H9 (cell line): ENCODE measurements at regions not wholly inside any gene's neighbourhood (a gene's known extent, or its start where the extent isn't known, plus 50 kb on each side); places are given as distances from the start of the nearest gene placed in this dataset.

Source experiments
- DNase-seq: peaks from one replicate; pipeline ENCODE4 v3.0.0-alpha.2; 2017
- H2AFZ ChIP-seq: one replicate; pipeline ENCODE4 v1.6.1; 2013; ENCODE audit warnings: mild to moderate bottlenecking, low read length, control low read depth, moderate library complexity
- H2AK5ac ChIP-seq: 2 replicates; pipeline ENCODE4 v1.6.1; 2013; ENCODE audit warnings: low read length, control low read depth, mixed read lengths; ENCODE audit not compliant: insufficient read length
- H2BK120ac ChIP-seq: one replicate; pipeline ENCODE4 v1.6.1; 2013; ENCODE audit warnings: low read depth, mild to moderate bottlenecking, low read length, control low read depth, inconsistent platforms; ENCODE audit not compliant: poor library complexity, severe bottlenecking
- H2BK12ac ChIP-seq: 2 replicates; pipeline ENCODE4 v1.6.1; 2013; ENCODE audit warnings: low read length, control low read depth, mixed read lengths, low read depth; ENCODE audit not compliant: insufficient read length
- H2BK15ac ChIP-seq: 2 replicates; pipeline ENCODE4 v1.6.1; 2013; ENCODE audit warnings: low read depth, low read length, control low read depth
- H2BK20ac ChIP-seq: one replicate; pipeline ENCODE4 v1.6.1; 2013; ENCODE audit warnings: low read depth, mild to moderate bottlenecking, low read length, control low read depth, inconsistent platforms; ENCODE audit not compliant: poor library complexity, severe bottlenecking
- H2BK5ac ChIP-seq: 2 replicates; pipeline ENCODE4 v1.6.1; 2013; ENCODE audit warnings: low read length, control low read depth, mixed read lengths; ENCODE audit not compliant: insufficient read length
- H3K14ac ChIP-seq: 2 replicates; pipeline ENCODE4 v1.6.1; 2013; ENCODE audit warnings: low read length, control low read depth; ENCODE audit not compliant: insufficient read depth
- H3K18ac ChIP-seq: 2 replicates; pipeline ENCODE4 v1.6.1; 2013; ENCODE audit warnings: low read depth, mild to moderate bottlenecking, mixed read lengths, low read length, control low read depth; ENCODE audit not compliant: insufficient read length
- H3K23ac ChIP-seq: 2 replicates; pipeline ENCODE4 v1.6.1; 2013; ENCODE audit warnings: low read length, control low read depth, mixed read lengths, low read depth; ENCODE audit not compliant: insufficient read length
- H3K23me2 ChIP-seq: 2 replicates; pipeline ENCODE4 v1.6.1; 2013; ENCODE audit warnings: low read depth, mild to moderate bottlenecking, mixed read lengths, low read length, control low read depth; ENCODE audit not compliant: insufficient read length, poor library complexity, severe bottlenecking
- H3K27ac ChIP-seq: 2 replicates; pipeline ENCODE4 v1.5.1; 2013; ENCODE audit warnings: low read length, control low read depth, mixed read lengths, low read depth; ENCODE audit not compliant: insufficient read length
- H3K27me3 ChIP-seq: 2 replicates; pipeline ENCODE4 v1.6.1; 2013; ENCODE audit warnings: low read length, control low read depth, inconsistent platforms; ENCODE audit not compliant: insufficient read depth
- H3K4ac ChIP-seq: 2 replicates; pipeline ENCODE4 v1.6.1; 2013; ENCODE audit warnings: low read depth, mild to moderate bottlenecking, control low read depth, inconsistent platforms, low read length, moderate library complexity
- H3K4me1 ChIP-seq: 2 replicates; pipeline ENCODE4 v1.6.1; 2013; ENCODE audit warnings: low read length, control low read depth, inconsistent platforms; ENCODE audit not compliant: insufficient read depth
- H3K4me2 ChIP-seq: 2 replicates; pipeline ENCODE4 v1.6.1; 2013; ENCODE audit warnings: low read length, control low read depth, mixed read lengths; ENCODE audit not compliant: insufficient read length, insufficient read depth
- H3K56ac ChIP-seq: 2 replicates; pipeline ENCODE4 v1.6.1; 2013; ENCODE audit warnings: low read depth, mild to moderate bottlenecking, mixed read lengths, low read length, control low read depth; ENCODE audit not compliant: insufficient read length
- H3K79me1 ChIP-seq: 2 replicates; pipeline ENCODE4 v1.6.1; 2013; ENCODE audit warnings: low read depth, mild to moderate bottlenecking, moderate library complexity, low read length, control low read depth, inconsistent platforms; ENCODE audit not compliant: insufficient read depth, poor library complexity, severe bottlenecking
- H3K79me2 ChIP-seq: 2 replicates; pipeline ENCODE4 v1.6.1; 2013; ENCODE audit warnings: low read length, control low read depth, inconsistent platforms; ENCODE audit not compliant: insufficient read depth
- H3K9ac ChIP-seq: 2 replicates; pipeline ENCODE4 v1.6.1; 2013; ENCODE audit warnings: low read length, control low read depth, mixed read lengths; ENCODE audit not compliant: insufficient read length; ENCODE audit errors: extremely low read depth
- H3K9me3 ChIP-seq: one replicate; pipeline ENCODE4 v1.6.1; 2013; ENCODE audit warnings: low read depth, low read length, inconsistent platforms; ENCODE audit not compliant: control insufficient read depth
- H3T11ph ChIP-seq: one replicate; pipeline ENCODE4 v1.6.1; 2013; ENCODE audit warnings: mild to moderate bottlenecking, low read length, control low read depth, inconsistent platforms
- H4K20me1 ChIP-seq: one replicate; pipeline ENCODE4 v1.6.1; 2013; ENCODE audit not compliant: control insufficient read depth, insufficient read length, insufficient read depth
- H4K5ac ChIP-seq: 2 replicates; pipeline ENCODE4 v1.6.1; 2013; ENCODE audit warnings: low read depth, mild to moderate bottlenecking, mixed read lengths, low read length, control low read depth; ENCODE audit not compliant: insufficient read length
- H4K8ac ChIP-seq: replicated peaks from 2 replicates; pipeline ENCODE4 v1.6.1; 2013; ENCODE audit warnings: low read length, control low read depth, mixed read lengths, low read depth; ENCODE audit not compliant: insufficient read length
- H4K91ac ChIP-seq: 2 replicates; pipeline ENCODE4 v1.6.1; 2013; ENCODE audit warnings: low read depth, mild to moderate bottlenecking, moderate library complexity, mixed read lengths, low read length, control low read depth; ENCODE audit not compliant: insufficient read length
- H3K27ac Mint-ChIP-seq, 3 experiments: 2 replicates in 2 of 3; 3 replicates in 1 of 3; pipeline ENCODE4 v1.8.0; 2020 to 2021; ENCODE audit warnings: mixed read lengths in 3 of 3, mild to moderate bottlenecking in 1 of 3, moderate library complexity in 1 of 3
- H3K27me3 Mint-ChIP-seq: 2 replicates; pipeline ENCODE4 v1.8.0; 2021; ENCODE audit warnings: low read depth, mild to moderate bottlenecking, moderate library complexity, mixed read lengths
- H3K36me3 Mint-ChIP-seq, 3 experiments: 2 replicates in 2 of 3; 3 replicates in 1 of 3; pipeline ENCODE4 v1.8.0; 2020 to 2021; ENCODE audit warnings: low read depth in 3 of 3, mixed read lengths in 3 of 3; ENCODE audit not compliant: insufficient read depth in 1 of 3
- H3K4me1 Mint-ChIP-seq, 2 experiments: 2 replicates each; pipeline ENCODE4 v1.8.0; 2020; ENCODE audit warnings: mixed read lengths in 2 of 2
- H3K4me3 Mint-ChIP-seq, 2 experiments: 2 replicates in 1 of 2; 3 replicates in 1 of 2; pipeline ENCODE4 v1.8.0; 2020 to 2021; ENCODE audit warnings: mild to moderate bottlenecking in 2 of 2, mixed read lengths in 2 of 2, moderate library complexity in 1 of 2
- H3K9me3 Mint-ChIP-seq, 2 experiments: 2 replicates in 1 of 2; 3 replicates in 1 of 2; pipeline ENCODE4 v1.8.0; 2020; ENCODE audit warnings: mild to moderate bottlenecking in 2 of 2, mixed read lengths in 2 of 2, moderate library complexity in 1 of 2
- WGBS: extraction: QIAGEN DNeasy Blood & Tissue Kit; methylation state at CpG from one replicate; pipeline ENCODE4 v1.1.7; 2013; ENCODE audit warnings: missing lambda C conversion rate, low lambda C conversion rate, mixed read lengths; ENCODE audit not compliant: insufficient read length; ENCODE audit errors: extremely low coverage; 5-methylcytosine and 5-hydroxymethylcytosine counted together
- TF ChIP-seq, protein P1 (sequence below): fragments of 200-600 bp; sonication (generic); conservative IDR thresholded peaks from 3 replicates; pipeline ENCODE4 v1.8.0; 2021; ENCODE audit warnings: antibody characterized with exemption, mild to moderate bottlenecking

GRCh38 chr13:30850204-30850866 lies 55.7 kb upstream of the MEDAG start:
- no peak overlapping the region for H4K8ac ChIP-seq
- WGBS, result no CpG with 5 or more reads among the region's 2 CpGs

More at GRCh38 chr13:30850204-30850866, 55.7 kb upstream of the MEDAG start:
- H3K9me3 Mint-ChIP-seq, result peaks cover 0 to 2% of the 10 kb centered on the region in 2 experiments; a peak in 2 of 5 replicates
- no peak for DNase-seq
- Histone ChIP-seq H3K14ac (no peak overlapping the region), H2AFZ (no peak overlapping the region), H2BK15ac (no peak overlapping the region), H3K18ac (no peak overlapping the region), H2BK120ac (no peak overlapping the region), H4K91ac (no peak overlapping the region), H3K9ac (no peak overlapping the region), H3K4me2 (no peak overlapping the region), H3K79me2 (no peaks in the 10 kb centered on the region), H3K23me2 (no peaks in the 10 kb centered on the region), H3K23ac (no peak overlapping the region), H2AK5ac (no peak overlapping the region), H3K4me1 (no peaks in the 10 kb centered on the region), H4K20me1 (no peaks in the 10 kb centered on the region), H3T11ph (no peak overlapping the region), H3K27ac (no peak overlapping the region), H3K27me3 (no peaks in the 10 kb centered on the region), H4K5ac (no peak overlapping the region), H3K9me3 (no peaks in the 10 kb centered on the region), H2BK12ac (no peak overlapping the region), H2BK5ac (no peak overlapping the region), H3K4ac (no peak overlapping the region), H3K79me1 (no peaks in the 10 kb centered on the region), H3K56ac (no peak overlapping the region), H2BK20ac (no peak overlapping the region)
- H3K36me3 Mint-ChIP-seq, result no peaks in the 10 kb centered on the region
- H3K27ac Mint-ChIP-seq, result no peak overlapping the region
- TF ChIP-seq, protein P1, sequence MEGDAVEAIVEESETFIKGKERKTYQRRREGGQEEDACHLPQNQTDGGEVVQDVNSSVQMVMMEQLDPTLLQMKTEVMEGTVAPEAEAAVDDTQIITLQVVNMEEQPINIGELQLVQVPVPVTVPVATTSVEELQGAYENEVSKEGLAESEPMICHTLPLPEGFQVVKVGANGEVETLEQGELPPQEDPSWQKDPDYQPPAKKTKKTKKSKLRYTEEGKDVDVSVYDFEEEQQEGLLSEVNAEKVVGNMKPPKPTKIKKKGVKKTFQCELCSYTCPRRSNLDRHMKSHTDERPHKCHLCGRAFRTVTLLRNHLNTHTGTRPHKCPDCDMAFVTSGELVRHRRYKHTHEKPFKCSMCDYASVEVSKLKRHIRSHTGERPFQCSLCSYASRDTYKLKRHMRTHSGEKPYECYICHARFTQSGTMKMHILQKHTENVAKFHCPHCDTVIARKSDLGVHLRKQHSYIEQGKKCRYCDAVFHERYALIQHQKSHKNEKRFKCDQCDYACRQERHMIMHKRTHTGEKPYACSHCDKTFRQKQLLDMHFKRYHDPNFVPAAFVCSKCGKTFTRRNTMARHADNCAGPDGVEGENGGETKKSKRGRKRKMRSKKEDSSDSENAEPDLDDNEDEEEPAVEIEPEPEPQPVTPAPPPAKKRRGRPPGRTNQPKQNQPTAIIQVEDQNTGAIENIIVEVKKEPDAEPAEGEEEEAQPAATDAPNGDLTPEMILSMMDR, result no peak
- H3K4me1 Mint-ChIP-seq, result peaks cover 6 to 10% of the 10 kb centered on the region in 2 experiments
- H3K4me3 Mint-ChIP-seq, result no peak overlapping the region
- H3K27me3 Mint-ChIP-seq, result peaks cover 4% of the 10 kb centered on the region
